IPS DF 6.9 (cell line): ENCODE measurements at regions not wholly inside any gene's neighbourhood (a gene's known extent, or its start where the extent isn't known, plus 50 kb on each side); places are given as distances from the start of the nearest gene placed in this dataset.
"Not testable (repeated sequence)": the region's sequence is repeated elsewhere in the genome, so short reads cannot be mapped to it uniquely, and the experiment has no call there.

Experiments
- DNase-seq: peaks from one replicate; pipeline ENCODE4 v3.0.0-alpha.2; 2013; ENCODE audit warnings: low read depth, low spot score
- H3K27ac ChIP-seq: one replicate; pipeline ENCODE4 v1.5.1; 2013; ENCODE audit warnings: low read length, control low read depth
- H3K27me3 ChIP-seq: 2 replicates; pipeline ENCODE4 v1.6.1; 2013; ENCODE audit warnings: mild to moderate bottlenecking, low read length; ENCODE audit not compliant: control insufficient read depth, insufficient read depth
- H3K36me3 ChIP-seq: 2 replicates; pipeline ENCODE4 v1.6.1; 2013; ENCODE audit warnings: low read length; ENCODE audit not compliant: control insufficient read depth, insufficient read depth
- H3K4me1 ChIP-seq: 2 replicates; pipeline ENCODE4 v1.6.1; 2013; ENCODE audit warnings: low read length; ENCODE audit not compliant: control insufficient read depth, insufficient read depth
- H3K4me3 ChIP-seq: 2 replicates; pipeline ENCODE4 v1.5.1; 2013; ENCODE audit warnings: mild to moderate bottlenecking, low read length
- H3K9me3 ChIP-seq: 2 replicates; pipeline ENCODE4 v1.6.1; 2013; ENCODE audit warnings: low read length, inconsistent platforms; ENCODE audit not compliant: control insufficient read depth, insufficient read depth
- WGBS: extraction: QIAGEN DNeasy Blood & Tissue Kit; methylation state at CpG from one replicate; pipeline ENCODE4 v1.1.7; 2013; ENCODE audit warnings: mixed read lengths, missing lambda C conversion rate; ENCODE audit not compliant: insufficient read length, insufficient coverage; 5-methylcytosine and 5-hydroxymethylcytosine counted together

- no peak overlapping the region for H3K4me3 ChIP-seq
- DNase-seq = no peak
- H3K36me3 ChIP-seq = no peaks in the 10 kb centered on the region
- H3K27me3 ChIP-seq = no peaks in the 10 kb centered on the region
- no CpG with 5 or more reads among the region's 3 CpGs for WGBS
- H3K4me1 ChIP-seq = no peaks in the 10 kb centered on the region; the same call in 1 of the 2 replicates
- H3K9me3 ChIP-seq = no peaks in the 10 kb centered on the region
- no peak overlapping the region for H3K27ac ChIP-seq
Measured at GRCh38 chr4:72665171-72665968, 96.3 kb upstream of the ADAMTS3 start.

GRCh38 chr4:72663828-72664227 lies 94.8 kb upstream of the ADAMTS3 start:
- Histone ChIP-seq H3K36me3 (no peaks in the 10 kb centered on the region), H3K4me3 (no peak overlapping the region), H3K27ac (no peak overlapping the region), H3K9me3 (no peaks in the 10 kb centered on the region), H3K4me1 (no peaks in the 10 kb centered on the region; the same call in 1 of the 2 replicates), H3K27me3 (no peaks in the 10 kb centered on the region)
- no peak for DNase-seq
- no CpG with 5 or more reads among the region's 4 CpGs for WGBS

- no peaks in the 10 kb centered on the region for H3K36me3 ChIP-seq
- WGBS = no CpG with 5 or more reads among the region's 1 CpG
- H3K27ac ChIP-seq = no peak overlapping the region
Measured at GRCh38 chr4:72661830-72662229, 92.8 kb upstream of the ADAMTS3 start.

GRCh38 chr4:72641611-72642010 lies 72.6 kb upstream of the ADAMTS3 start:
- Histone ChIP-seq H3K27ac (no peak overlapping the region), H3K9me3 (peaks cover 3% of the 10 kb centered on the region), H3K27me3 (no peaks in the 10 kb centered on the region), H3K4me1 (no peaks in the 10 kb centered on the region), H3K36me3 (no peaks in the 10 kb centered on the region), H3K4me3 (no peak overlapping the region)
- WGBS = no CpG with 5 or more reads among the region's 2 CpGs
- DNase-seq = no peak

More at GRCh38 chr4:72661830-72662229, 92.8 kb upstream of the ADAMTS3 start:
- DNase-seq = no peak
- Histone ChIP-seq H3K9me3 (no peaks in the 10 kb centered on the region), H3K4me3 (no peak overlapping the region), H3K27me3 (no peaks in the 10 kb centered on the region), H3K4me1 (no peaks in the 10 kb centered on the region; the same call in 1 of the 2 replicates)

- not testable (repeated sequence) for H3K36me3 ChIP-seq, H3K4me1 ChIP-seq, H3K27ac ChIP-seq, DNase-seq, H3K9me3 ChIP-seq, H3K27me3 ChIP-seq, H3K4me3 ChIP-seq
- no CpG with 5 or more reads among the region's 10 CpGs for WGBS
Measured at GRCh38 chr4:72636866-72637265, 67.8 kb upstream of the ADAMTS3 start.

- not testable (repeated sequence) for H3K4me1 ChIP-seq, H3K9me3 ChIP-seq, H3K36me3 ChIP-seq, H3K4me3 ChIP-seq, H3K27me3 ChIP-seq, DNase-seq, H3K27ac ChIP-seq
- WGBS = no CpG with 5 or more reads among the region's 6 CpGs
Measured at GRCh38 chr4:72635931-72636330, 66.9 kb upstream of the ADAMTS3 start.

GRCh38 chr4:72632253-72632652 lies 63.2 kb upstream of the ADAMTS3 start:
- WGBS = no CpG with 5 or more reads among the region's 7 CpGs

GRCh38 chr4:72631296-72631695 lies 62.3 kb upstream of the ADAMTS3 start:
- Histone ChIP-seq H3K27ac (no peak overlapping the region), H3K27me3 (no peaks in the 10 kb centered on the region), H3K4me1 (no peaks in the 10 kb centered on the region), H3K4me3 (no peak overlapping the region), H3K36me3 (no peaks in the 10 kb centered on the region), H3K9me3 (no peaks in the 10 kb centered on the region)
- DNase-seq = no peak
- WGBS = no CpG with 5 or more reads among the region's 1 CpG

More at GRCh38 chr4:72632253-72632652, 63.2 kb upstream of the ADAMTS3 start:
- H3K27ac ChIP-seq, DNase-seq, H3K36me3 ChIP-seq, H3K27me3 ChIP-seq, H3K4me1 ChIP-seq, H3K9me3 ChIP-seq, H3K4me3 ChIP-seq: not testable (repeated sequence)

GRCh38 chr4:72629540-72629939 lies 60.5 kb upstream of the ADAMTS3 start:
- Histone ChIP-seq H3K27me3 (no peaks in the 10 kb centered on the region), H3K27ac (no peak overlapping the region), H3K9me3 (no peaks in the 10 kb centered on the region), H3K4me1 (no peaks in the 10 kb centered on the region), H3K36me3 (no peaks in the 10 kb centered on the region), H3K4me3 (no peak overlapping the region)
- no CpG with 5 or more reads among the region's 1 CpG for WGBS
- no peak for DNase-seq

- Histone ChIP-seq H3K9me3 (no peaks in the 10 kb centered on the region), H3K36me3 (no peaks in the 10 kb centered on the region), H3K27me3 (no peaks in the 10 kb centered on the region), H3K4me1 (no peaks in the 10 kb centered on the region), H3K27ac (no peak overlapping the region), H3K4me3 (no peak overlapping the region)
- no peak for DNase-seq
Measured at GRCh38 chr4:72627723-72628122, 58.7 kb upstream of the ADAMTS3 start.
